WTC11 (cell line): ENCODE measurements at regions not wholly inside any gene's neighbourhood (a gene's known extent, or its start where the extent isn't known, plus 50 kb on each side); places are given as distances from the start of the nearest gene placed in this dataset.
"Not testable (repeated sequence)": the region's sequence is repeated elsewhere in the genome, so short reads cannot be mapped to it uniquely, and the experiment has no call there.

Source experiments
- ATAC-seq: fragments of 200-7000 bp; cut with Tn5 transposase; 2 replicates; pipeline ENCODE4 v1.10.0; 2021; ENCODE audit warnings: mild to moderate bottlenecking, moderate library complexity
- CTCF ChIA-PET: fragments of 300-600 bp; sonication (Branson Sonifier 250); formaldehyde crosslinking; loops from one replicate; lab custom pipeline; 2021; ENCODE audit warnings: antibody characterized with exemption; lab: Charles Lee
- POLR2A ChIA-PET: fragments of 350-600 bp; sonication (Branson Sonifier 250); formaldehyde crosslinking; loops from one replicate; lab custom pipeline; 2021; ENCODE audit warnings: antibody characterized with exemption; lab: Charles Lee
- DNase-seq: peaks from one replicate; pipeline ENCODE4 v3.0.0; 2021; ENCODE audit warnings: low spot score
- H3K27ac Mint-ChIP-seq: 2 replicates; pipeline ENCODE4 v1.8.0; 2021; ENCODE audit warnings: mixed read lengths
- H3K27me3 Mint-ChIP-seq: 2 replicates; pipeline ENCODE4 v1.8.0; 2021; ENCODE audit warnings: low read depth, mild to moderate bottlenecking, moderate library complexity, mixed read lengths
- H3K36me3 Mint-ChIP-seq: 2 replicates; pipeline ENCODE4 v1.8.0; 2021; ENCODE audit warnings: mixed read lengths
- H3K4me1 Mint-ChIP-seq: 2 replicates; pipeline ENCODE4 v1.8.0; 2022; ENCODE audit warnings: mixed read lengths
- H3K4me3 Mint-ChIP-seq: 2 replicates; pipeline ENCODE4 v1.8.0; 2021; ENCODE audit warnings: mild to moderate bottlenecking, moderate library complexity, mixed read lengths
- H3K9me3 Mint-ChIP-seq: 2 replicates; pipeline ENCODE4 v1.8.0; 2021; ENCODE audit warnings: mixed read lengths
- CBFB ChIP-seq: sonication (generic); formaldehyde crosslinking; IDR thresholded peaks from 2 replicates; pipeline ENCODE4 v1.8.1; 2022; ENCODE audit warnings: mild to moderate bottlenecking, low read depth, missing genetic modification reagents
- E2F4 ChIP-seq: sonication (generic); formaldehyde crosslinking; IDR thresholded peaks from 2 replicates; pipeline ENCODE4 v1.8.1; 2022; ENCODE audit warnings: low read depth, mild to moderate bottlenecking, moderate library complexity, missing genetic modification reagents, borderline replicate concordance
- ELF4 ChIP-seq: sonication (generic); formaldehyde crosslinking; IDR thresholded peaks from 2 replicates; pipeline ENCODE4 v1.8.1; 2022; ENCODE audit warnings: low read depth, mild to moderate bottlenecking, moderate library complexity, missing genetic modification reagents
- EMX1 ChIP-seq: fragments of 250-450 bp; sonication (Bioruptor Pico); IDR thresholded peaks from 2 replicates; pipeline ENCODE4 v1.8.0; 2021; ENCODE audit warnings: mild to moderate bottlenecking
- ESRRA ChIP-seq: sonication (generic); formaldehyde crosslinking; IDR thresholded peaks from 2 replicates; pipeline ENCODE4 v1.8.1; 2022; ENCODE audit warnings: mild to moderate bottlenecking, missing genetic modification reagents, borderline replicate concordance
- GRHL2 ChIP-seq: fragments of 250-450 bp; sonication (Bioruptor Pico); IDR thresholded peaks from 2 replicates; pipeline ENCODE4 v1.8.0; 2022; ENCODE audit warnings: mild to moderate bottlenecking, moderate library complexity; ENCODE audit not compliant: insufficient replicate concordance, severe bottlenecking
- MYBL2 ChIP-seq: sonication (generic); formaldehyde crosslinking; IDR thresholded peaks from 2 replicates; pipeline ENCODE4 v1.8.1; 2023; ENCODE audit warnings: mild to moderate bottlenecking, moderate library complexity, missing genetic modification reagents
- NR1H2 ChIP-seq: sonication (generic); formaldehyde crosslinking; IDR thresholded peaks from 2 replicates; pipeline ENCODE4 v1.9.0; 2021; ENCODE audit warnings: mild to moderate bottlenecking, moderate library complexity, missing genetic modification reagents
- SMAD4 ChIP-seq: sonication (generic); formaldehyde crosslinking; IDR thresholded peaks from 2 replicates; pipeline ENCODE4 v1.8.0; 2022; ENCODE audit warnings: mild to moderate bottlenecking, missing genetic modification reagents
- SOX15 ChIP-seq: fragments of 250-450 bp; sonication (Bioruptor Pico); IDR thresholded peaks from 2 replicates; pipeline ENCODE4 v1.9.0; 2021; ENCODE audit warnings: mild to moderate bottlenecking
- USF1 ChIP-seq: sonication (generic); formaldehyde crosslinking; IDR thresholded peaks from 2 replicates; pipeline ENCODE4 v1.8.0; 2022; ENCODE audit warnings: mild to moderate bottlenecking, missing genetic modification reagents
- ZBTB21 ChIP-seq: sonication (generic); formaldehyde crosslinking; IDR thresholded peaks from 2 replicates; pipeline ENCODE4 v1.8.1; 2023; ENCODE audit warnings: mild to moderate bottlenecking, missing genetic modification reagents, borderline replicate concordance
- ZNF138 ChIP-seq: sonication (generic); formaldehyde crosslinking; conservative IDR thresholded peaks from 2 replicates; pipeline ENCODE4 v1.8.1; 2022; ENCODE audit warnings: mild to moderate bottlenecking, moderate library complexity, missing genetic modification reagents
- ZNF219 ChIP-seq: sonication (generic); formaldehyde crosslinking; IDR thresholded peaks from 2 replicates; pipeline ENCODE4 v1.8.0; 2023; ENCODE audit warnings: missing genetic modification reagents, mild to moderate bottlenecking, borderline replicate concordance
- ZNF512 ChIP-seq: sonication (generic); formaldehyde crosslinking; IDR thresholded peaks from 2 replicates; pipeline ENCODE4 v1.8.1; 2022; ENCODE audit warnings: missing genetic modification reagents, borderline replicate concordance
- TF ChIP-seq, protein P1 (sequence below): sonication (generic); formaldehyde crosslinking; IDR thresholded peaks from 2 replicates; pipeline ENCODE4 v1.8.0; 2022; ENCODE audit warnings: mild to moderate bottlenecking, missing genetic modification reagents
- TF ChIP-seq, protein P2 (sequence below): sonication (generic); formaldehyde crosslinking; IDR thresholded peaks from 2 replicates; pipeline ENCODE4 v1.8.0; 2023; ENCODE audit warnings: mild to moderate bottlenecking, missing genetic modification reagents
- TF ChIP-seq, protein P3 (sequence below): sonication (generic); formaldehyde crosslinking; IDR thresholded peaks from 2 replicates; pipeline ENCODE4 v1.8.1; 2023; ENCODE audit warnings: mild to moderate bottlenecking, missing genetic modification reagents, moderate library complexity
- TF ChIP-seq, protein P4 (sequence below): fragments of 250-450 bp; sonication (Bioruptor Pico); conservative IDR thresholded peaks from 2 replicates; pipeline ENCODE4 v1.9.0; 2021; ENCODE audit warnings: mild to moderate bottlenecking

DNA sequence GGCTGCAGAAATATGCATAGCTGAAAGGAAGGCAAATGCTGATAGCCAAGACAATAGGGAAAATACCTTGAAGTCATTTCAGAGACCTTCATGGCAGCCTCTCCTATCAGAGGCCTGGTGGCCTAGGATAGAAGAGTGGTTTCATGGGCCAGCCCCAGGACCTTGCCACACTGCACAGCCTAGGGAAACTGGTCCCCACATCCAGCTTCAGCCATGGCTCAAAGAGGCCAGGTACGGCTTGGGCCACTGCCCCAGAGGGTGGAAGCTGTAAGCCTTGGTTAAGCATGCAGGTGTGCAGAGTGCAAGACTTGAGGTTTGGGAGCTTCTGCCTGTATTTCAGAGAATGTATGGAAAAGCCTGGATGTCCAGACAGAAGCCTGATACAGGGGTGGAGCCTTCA is 101.0 kb upstream of the KITLG start:
- no peak overlapping the region for H3K4me3 Mint-ChIP-seq
- TF ChIP-seq, protein P1, sequence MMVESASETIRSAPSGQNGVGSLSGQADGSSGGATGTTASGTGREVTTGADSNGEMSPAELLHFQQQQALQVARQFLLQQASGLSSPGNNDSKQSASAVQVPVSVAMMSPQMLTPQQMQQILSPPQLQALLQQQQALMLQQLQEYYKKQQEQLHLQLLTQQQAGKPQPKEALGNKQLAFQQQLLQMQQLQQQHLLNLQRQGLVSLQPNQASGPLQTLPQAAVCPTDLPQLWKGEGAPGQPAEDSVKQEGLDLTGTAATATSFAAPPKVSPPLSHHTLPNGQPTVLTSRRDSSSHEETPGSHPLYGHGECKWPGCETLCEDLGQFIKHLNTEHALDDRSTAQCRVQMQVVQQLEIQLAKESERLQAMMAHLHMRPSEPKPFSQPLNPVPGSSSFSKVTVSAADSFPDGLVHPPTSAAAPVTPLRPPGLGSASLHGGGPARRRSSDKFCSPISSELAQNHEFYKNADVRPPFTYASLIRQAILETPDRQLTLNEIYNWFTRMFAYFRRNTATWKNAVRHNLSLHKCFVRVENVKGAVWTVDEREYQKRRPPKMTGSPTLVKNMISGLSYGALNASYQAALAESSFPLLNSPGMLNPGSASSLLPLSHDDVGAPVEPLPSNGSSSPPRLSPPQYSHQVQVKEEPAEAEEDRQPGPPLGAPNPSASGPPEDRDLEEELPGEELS: no peak
- no peak for TF ChIP-seq ESRRA (CRISPR knock-in tag)
- TF ChIP-seq ZNF138 (CRISPR knock-in tag): no peak
- TF ChIP-seq SOX15 (CRISPR knock-in tag): no peak
- TF ChIP-seq NR1H2: no peak
- TF ChIP-seq, protein P2, sequence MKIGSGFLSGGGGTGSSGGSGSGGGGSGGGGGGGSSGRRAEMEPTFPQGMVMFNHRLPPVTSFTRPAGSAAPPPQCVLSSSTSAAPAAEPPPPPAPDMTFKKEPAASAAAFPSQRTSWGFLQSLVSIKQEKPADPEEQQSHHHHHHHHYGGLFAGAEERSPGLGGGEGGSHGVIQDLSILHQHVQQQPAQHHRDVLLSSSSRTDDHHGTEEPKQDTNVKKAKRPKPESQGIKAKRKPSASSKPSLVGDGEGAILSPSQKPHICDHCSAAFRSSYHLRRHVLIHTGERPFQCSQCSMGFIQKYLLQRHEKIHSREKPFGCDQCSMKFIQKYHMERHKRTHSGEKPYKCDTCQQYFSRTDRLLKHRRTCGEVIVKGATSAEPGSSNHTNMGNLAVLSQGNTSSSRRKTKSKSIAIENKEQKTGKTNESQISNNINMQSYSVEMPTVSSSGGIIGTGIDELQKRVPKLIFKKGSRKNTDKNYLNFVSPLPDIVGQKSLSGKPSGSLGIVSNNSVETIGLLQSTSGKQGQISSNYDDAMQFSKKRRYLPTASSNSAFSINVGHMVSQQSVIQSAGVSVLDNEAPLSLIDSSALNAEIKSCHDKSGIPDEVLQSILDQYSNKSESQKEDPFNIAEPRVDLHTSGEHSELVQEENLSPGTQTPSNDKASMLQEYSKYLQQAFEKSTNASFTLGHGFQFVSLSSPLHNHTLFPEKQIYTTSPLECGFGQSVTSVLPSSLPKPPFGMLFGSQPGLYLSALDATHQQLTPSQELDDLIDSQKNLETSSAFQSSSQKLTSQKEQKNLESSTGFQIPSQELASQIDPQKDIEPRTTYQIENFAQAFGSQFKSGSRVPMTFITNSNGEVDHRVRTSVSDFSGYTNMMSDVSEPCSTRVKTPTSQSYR (CRISPR knock-in tag): no peak
- TF ChIP-seq E2F4: no peak
- TF ChIP-seq GRHL2 (CRISPR knock-in tag): no peak
- TF ChIP-seq CBFB (CRISPR knock-in tag): no peak
- no peak for TF ChIP-seq ZNF512 (CRISPR knock-in tag)
- TF ChIP-seq, protein P3, sequence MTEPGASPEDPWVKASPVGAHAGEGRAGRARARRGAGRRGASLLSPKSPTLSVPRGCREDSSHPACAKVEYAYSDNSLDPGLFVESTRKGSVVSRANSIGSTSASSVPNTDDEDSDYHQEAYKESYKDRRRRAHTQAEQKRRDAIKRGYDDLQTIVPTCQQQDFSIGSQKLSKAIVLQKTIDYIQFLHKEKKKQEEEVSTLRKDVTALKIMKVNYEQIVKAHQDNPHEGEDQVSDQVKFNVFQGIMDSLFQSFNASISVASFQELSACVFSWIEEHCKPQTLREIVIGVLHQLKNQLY (CRISPR knock-in tag): no peak
- TF ChIP-seq, protein P4, sequence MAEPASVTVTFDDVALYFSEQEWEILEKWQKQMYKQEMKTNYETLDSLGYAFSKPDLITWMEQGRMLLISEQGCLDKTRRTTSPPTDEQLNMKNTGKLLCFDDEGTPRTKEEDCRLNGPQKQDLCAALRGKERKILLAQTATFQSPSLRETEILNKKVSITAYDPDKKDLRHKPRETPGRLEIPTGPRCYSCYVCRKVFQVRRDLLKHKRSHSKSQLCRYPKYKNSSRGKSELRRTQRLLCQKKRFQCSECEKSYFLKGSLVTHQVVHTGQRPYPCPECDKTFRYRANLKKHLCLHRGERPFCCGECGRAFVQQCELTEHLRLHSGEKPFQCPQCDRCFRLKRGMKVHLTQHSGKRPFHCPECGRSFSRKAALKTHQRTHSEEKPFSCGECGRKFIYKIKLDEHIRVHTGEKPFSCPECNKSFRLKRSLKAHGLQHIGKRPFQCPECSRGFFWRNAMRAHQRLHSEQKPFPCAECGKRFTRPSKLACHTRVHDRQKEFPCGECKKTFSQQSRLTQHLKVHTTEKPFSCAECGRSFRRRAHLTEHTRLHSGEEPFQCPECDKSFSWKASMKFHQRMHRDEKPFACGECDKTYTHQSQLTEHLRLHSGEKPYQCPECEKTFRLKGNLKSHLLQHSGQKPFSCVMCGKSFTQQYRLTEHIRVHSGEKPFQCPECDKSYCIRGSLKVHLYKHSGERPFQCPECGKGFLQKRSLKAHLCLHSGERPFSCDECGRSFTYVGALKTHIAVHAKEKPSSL (CRISPR knock-in tag): no peak
- H3K36me3 Mint-ChIP-seq: peaks cover 3% of the 10 kb centered on the region
- H3K27ac Mint-ChIP-seq: no peak overlapping the region
- ChIA-PET CTCF (no interaction called here), POLR2A (no interaction called here)
- peaks cover 15% of the 10 kb centered on the region for H3K9me3 Mint-ChIP-seq
- H3K4me1 Mint-ChIP-seq: no peaks in the 10 kb centered on the region; the same call in 1 of the 2 replicates
- no peak for ATAC-seq
- no peaks in the 10 kb centered on the region for H3K27me3 Mint-ChIP-seq
- DNase-seq: no peak

DNA sequence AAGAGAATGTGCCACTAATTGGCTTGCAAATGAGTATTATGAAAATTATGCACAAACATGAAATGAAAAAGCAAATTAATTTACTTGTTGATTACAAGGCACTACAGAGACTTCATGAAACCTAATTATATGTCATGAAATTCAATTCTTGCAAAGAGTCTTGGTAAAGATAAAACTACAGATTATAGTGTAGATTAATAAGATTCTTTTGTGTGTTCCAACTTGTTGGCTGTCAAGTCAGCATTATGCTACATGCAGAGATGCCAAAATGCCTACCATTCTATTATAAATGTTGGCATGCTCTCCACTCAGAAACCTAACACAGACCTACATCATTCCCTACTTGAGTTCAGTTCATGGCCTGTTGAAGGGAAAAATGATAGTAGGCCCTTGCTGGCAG is 97.2 kb upstream of the KITLG start:
- no peak for TF ChIP-seq SMAD4 (CRISPR knock-in tag)
- no peak for TF ChIP-seq SOX15 (CRISPR knock-in tag)
- no peak for TF ChIP-seq USF1 (CRISPR knock-in tag)
- TF ChIP-seq ELF4 (CRISPR knock-in tag): no peak
- TF ChIP-seq ZNF219: no peak
- no peak for TF ChIP-seq EMX1 (CRISPR knock-in tag)
- TF ChIP-seq ZBTB21 (CRISPR knock-in tag): no peak
- TF ChIP-seq MYBL2: no peak
- Mint-ChIP-seq H3K4me1 (no peaks in the 10 kb centered on the region; the same call in 1 of the 2 replicates), H3K27ac (no peak overlapping the region), H3K9me3 (peaks cover 20% of the 10 kb centered on the region), H3K27me3 (no peaks in the 10 kb centered on the region), H3K4me3 (no peak overlapping the region), H3K36me3 (peaks cover 3% of the 10 kb centered on the region)
- DNase-seq: no peak
- POLR2A ChIA-PET: no interaction called here
- CTCF ChIA-PET: no interaction called here
- no peak for ATAC-seq

DNA sequence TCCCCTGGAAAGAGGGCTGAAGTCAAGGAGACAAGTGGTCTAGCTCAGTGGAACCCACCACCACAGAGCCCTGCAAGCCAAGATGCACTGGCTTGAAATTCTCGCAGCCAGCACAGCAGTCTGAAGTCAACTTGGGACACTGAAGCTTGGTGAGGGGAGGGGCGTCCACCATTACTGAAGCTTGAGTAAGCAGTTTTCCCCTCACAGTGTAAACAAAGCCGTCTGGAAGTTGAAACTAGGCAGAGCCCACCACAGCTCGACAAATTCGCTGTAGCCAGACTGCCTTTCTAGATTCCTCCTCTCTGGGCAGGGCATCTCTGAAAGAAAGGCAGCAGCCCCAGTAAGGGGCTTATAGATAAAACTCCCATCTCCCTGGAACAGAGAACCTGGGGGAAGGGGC is 87.3 kb upstream of the KITLG start:
- H3K36me3 Mint-ChIP-seq, CTCF ChIA-PET, DNase-seq, POLR2A ChIA-PET, ATAC-seq, H3K27me3 Mint-ChIP-seq, H3K27ac Mint-ChIP-seq, H3K4me3 Mint-ChIP-seq: not testable (repeated sequence)
- Mint-ChIP-seq H3K4me1 (peaks cover 15% of the 10 kb centered on the region), H3K9me3 (peaks cover 16% of the 10 kb centered on the region)
